H1 (cell line): ENCODE measurements at regions not wholly inside any gene's neighbourhood (a gene's known extent, or its start where the extent isn't known, plus 50 kb on each side); places are given as distances from the start of the nearest gene placed in this dataset.

Experiments used
- CTCF ChIA-PET: fragments of 300-600 bp; sonication (Branson Sonifier 250); formaldehyde crosslinking; loops from one replicate; lab custom pipeline; 2021; ENCODE audit not compliant: partially characterized antibody; lab: Charles Lee
- POLR2A ChIA-PET: fragments of 300-600 bp; sonication (Branson Sonifier 250); formaldehyde crosslinking; loops from one replicate; lab custom pipeline; 2021; ENCODE audit warnings: inconsistent platforms; ENCODE audit not compliant: partially characterized antibody; lab: Charles Lee
- DNase-seq, 2 experiments: peaks; one replicate each; pipeline versions ENCODE4 v3.0.0 to v3.0.0-alpha.2; 2010 to 2022; ENCODE audit warnings: low spot score in 2 of 2, low read depth in 1 of 2, mixed read lengths in 1 of 2
- FAIRE-seq: peaks from 2 replicates; lab custom pipeline; 2011; peaks lifted over from hg19 to GRCh38; lab: Jason Lieb, UNC
- H2AFZ ChIP-seq: 2 replicates; pipeline ENCODE4 v1.8.1; 2012; ENCODE audit warnings: low read length, inconsistent platforms
- H2AK5ac ChIP-seq: 2 replicates; pipeline ENCODE4 v1.6.1; 2013; ENCODE audit warnings: low read depth, low read length
- H2BK120ac ChIP-seq: replicated peaks from 2 replicates; pipeline ENCODE3; 2013; ENCODE audit warnings: low read depth, low read length, inconsistent platforms
- H2BK12ac ChIP-seq: 2 replicates; pipeline ENCODE4 v1.6.1; 2013; ENCODE audit warnings: low read depth, low read length
- H2BK15ac ChIP-seq: 2 replicates; pipeline ENCODE4 v1.6.1; 2013; ENCODE audit warnings: low read length
- H2BK20ac ChIP-seq: 2 replicates; pipeline ENCODE4 v1.6.1; 2013; ENCODE audit warnings: low read length
- H2BK5ac ChIP-seq: 2 replicates; pipeline ENCODE4 v1.6.1; 2013; ENCODE audit warnings: low read depth, low read length
- H3K14ac ChIP-seq: 2 replicates; pipeline ENCODE4 v1.6.1; 2013; ENCODE audit warnings: inconsistent platforms; ENCODE audit not compliant: insufficient read length
- H3K18ac ChIP-seq: 2 replicates; pipeline ENCODE4 v1.6.1; 2013; ENCODE audit warnings: low read length; ENCODE audit errors: extremely low read depth
- H3K23ac ChIP-seq: 2 replicates; pipeline ENCODE4 v1.6.1; 2013; ENCODE audit warnings: inconsistent platforms; ENCODE audit not compliant: insufficient read length
- H3K23me2 ChIP-seq: 2 replicates; pipeline ENCODE4 v1.6.1; 2013; ENCODE audit warnings: low read depth, low read length
- H3K27ac ChIP-seq: 2 replicates; pipeline ENCODE4 v1.6.1; 2011; ENCODE audit warnings: low read depth, low read length, inconsistent platforms
- H3K27me3 ChIP-seq, 4 experiments: replicated peaks in 1 of 4; 1 replicate in 1 of 4; 2 replicates in 3 of 4; pipeline versions ENCODE4 v1.6.1 to v1.8.1; 2011 to 2013; ENCODE audit warnings: low read length in 3 of 4, mild to moderate bottlenecking in 3 of 4, inconsistent platforms in 2 of 4, mixed read lengths in 2 of 4, moderate library complexity in 1 of 4; ENCODE audit not compliant: control insufficient read depth in 3 of 4, insufficient read depth in 3 of 4; ENCODE audit errors: extremely low read depth in 1 of 4
- H3K36me3 ChIP-seq, 4 experiments: 2 replicates each; pipeline versions ENCODE4 v1.6.1 to v1.8.1; 2011 to 2013; ENCODE audit warnings: mild to moderate bottlenecking in 4 of 4, low read length in 3 of 4, moderate library complexity in 2 of 4, control low read depth in 1 of 4, inconsistent platforms in 1 of 4; ENCODE audit not compliant: insufficient read depth in 4 of 4, control insufficient read depth in 2 of 4
- H3K4ac ChIP-seq: replicated peaks from 2 replicates; pipeline ENCODE3; 2013; ENCODE audit warnings: low read length, low read depth, mixed read lengths, inconsistent platforms; ENCODE audit not compliant: insufficient read length
- H3K4me1 ChIP-seq, 4 experiments: replicated peaks in 1 of 4; 1 replicate in 1 of 4; 2 replicates in 3 of 4; pipeline versions ENCODE4 v1.6.1 to v1.8.1; 2011 to 2013; ENCODE audit warnings: low read length in 3 of 4, inconsistent platforms in 2 of 4, mixed read lengths in 1 of 4; ENCODE audit not compliant: insufficient read depth in 4 of 4, control insufficient read depth in 3 of 4
- H3K4me2 ChIP-seq, 2 experiments: 2 replicates each; pipeline versions ENCODE4 v1.6.1 to v1.8.1; 2011 to 2013; ENCODE audit warnings: low read depth in 2 of 2, low read length in 2 of 2, control low read depth in 1 of 2, inconsistent platforms in 1 of 2, mild to moderate bottlenecking in 1 of 2; ENCODE audit not compliant: insufficient read depth in 1 of 2
- H3K4me3 ChIP-seq, 4 experiments: fragments of 200-600, 300-600 bp in 1 of 4; sonication (generic), shearing (Covaris generic), sonication (Bioruptor Twin) in 1 of 4; 2 replicates each; pipeline versions ENCODE4 v1.5.1 to v1.8.1; 2011 to 2016; ENCODE audit warnings: low read length in 4 of 4, low read depth in 3 of 4, control low read depth in 2 of 4, inconsistent platforms in 2 of 4, mild to moderate bottlenecking in 2 of 4, mixed read lengths in 1 of 4, moderate library complexity in 1 of 4; ENCODE audit not compliant: insufficient read depth in 2 of 4; ENCODE audit errors: extremely low read depth in 1 of 4
- H3K56ac ChIP-seq: replicated peaks from 2 replicates; pipeline ENCODE3; 2013; ENCODE audit warnings: low read depth, mild to moderate bottlenecking, mixed read lengths, low read length, inconsistent platforms; ENCODE audit not compliant: insufficient read length
- H3K79me1 ChIP-seq: 2 replicates; pipeline ENCODE4 v1.6.1; 2013; ENCODE audit warnings: low read depth, low read length, control low read depth
- H3K79me2 ChIP-seq, 2 experiments: 2 replicates each; pipeline versions ENCODE4 v1.6.1 to v1.8.1; 2012 to 2013; ENCODE audit warnings: low read length in 2 of 2, mild to moderate bottlenecking in 2 of 2, inconsistent platforms in 1 of 2; ENCODE audit not compliant: insufficient read depth in 2 of 2, control insufficient read depth in 1 of 2
- H3K9ac ChIP-seq, 4 experiments: replicated peaks in 1 of 4; 1 replicate in 1 of 4; 2 replicates in 3 of 4; pipeline versions ENCODE4 v1.6.1 to v1.8.1; 2011 to 2013; ENCODE audit warnings: low read depth in 3 of 4, low read length in 3 of 4, control low read depth in 2 of 4, mild to moderate bottlenecking in 2 of 4, moderate library complexity in 2 of 4, inconsistent platforms in 1 of 4; ENCODE audit errors: extremely low read depth in 1 of 4
- H3K9me3 ChIP-seq, 2 experiments: 2 replicates each; pipeline versions ENCODE4 v1.6.1 to v1.8.1; 2012 to 2013; ENCODE audit warnings: mild to moderate bottlenecking in 2 of 2, moderate library complexity in 2 of 2, control low read depth in 1 of 2, inconsistent platforms in 1 of 2, low read depth in 1 of 2, low read length in 1 of 2, mixed read lengths in 1 of 2; ENCODE audit not compliant: insufficient read depth in 2 of 2
- H4K20me1 ChIP-seq, 2 experiments: replicated peaks in 1 of 2; 2 replicates each; pipeline versions ENCODE3 to v1.8.1; 2011 to 2013; ENCODE audit warnings: inconsistent platforms in 2 of 2, low read length in 2 of 2, mild to moderate bottlenecking in 1 of 2; ENCODE audit not compliant: insufficient read depth in 2 of 2, control insufficient read depth in 1 of 2
- H4K5ac ChIP-seq: 2 replicates; pipeline ENCODE4 v1.6.1; 2013; ENCODE audit warnings: low read length, low read depth, mixed read lengths, inconsistent platforms; ENCODE audit not compliant: insufficient read length
- H4K8ac ChIP-seq: 2 replicates; pipeline ENCODE4 v1.8.0; 2013; ENCODE audit warnings: mild to moderate bottlenecking, moderate library complexity, low read length, inconsistent platforms; ENCODE audit not compliant: insufficient read depth; ENCODE audit errors: extremely low read depth
- H4K91ac ChIP-seq: replicated peaks from 2 replicates; pipeline ENCODE3; 2013; ENCODE audit warnings: low read length, mixed read lengths, inconsistent platforms; ENCODE audit not compliant: insufficient read length
- POU5F1 ChIP-seq: IDR thresholded peaks from 2 replicates; pipeline ENCODE4 v1.6.1; 2011; ENCODE audit warnings: low read depth, mild to moderate bottlenecking, low read length, moderate library complexity
- SIX5 ChIP-seq: IDR thresholded peaks from 2 replicates; pipeline ENCODE4 v1.6.1; 2011; ENCODE audit warnings: mild to moderate bottlenecking, low read depth, low read length
- TEAD4 ChIP-seq: IDR thresholded peaks from 2 replicates; pipeline ENCODE4 v1.6.1; 2012; ENCODE audit warnings: low read depth, low read length, inconsistent platforms, mixed read lengths
- ZNF274 ChIP-seq: IDR thresholded peaks from 2 replicates; pipeline ENCODE4 v1.7.0; 2012; ENCODE audit warnings: low read length, borderline replicate concordance; ENCODE audit errors: extremely low read depth
- WGBS, 2 experiments: shearing (Covaris generic) in 1 of 2; methylation state at CpG; one replicate each; pipeline versions ENCODE4 v1.1.6 to v1.1.7; 2013 to 2015; ENCODE audit warnings: low lambda C conversion rate in 2 of 2, mixed read lengths in 2 of 2, inconsistent platforms in 1 of 2, low coverage in 1 of 2, missing lambda C conversion rate in 1 of 2; ENCODE audit not compliant: insufficient replicate concordance in 2 of 2, insufficient coverage in 1 of 2, insufficient read length in 1 of 2; ENCODE audit errors: extremely low coverage in 1 of 2, missing lambda C conversion rate in 1 of 2; 5-methylcytosine and 5-hydroxymethylcytosine counted together
- TF ChIP-seq, protein P1 (sequence below): IDR thresholded peaks from 2 replicates; pipeline ENCODE4 v1.6.1; 2012; ENCODE audit warnings: inconsistent platforms

DNA sequence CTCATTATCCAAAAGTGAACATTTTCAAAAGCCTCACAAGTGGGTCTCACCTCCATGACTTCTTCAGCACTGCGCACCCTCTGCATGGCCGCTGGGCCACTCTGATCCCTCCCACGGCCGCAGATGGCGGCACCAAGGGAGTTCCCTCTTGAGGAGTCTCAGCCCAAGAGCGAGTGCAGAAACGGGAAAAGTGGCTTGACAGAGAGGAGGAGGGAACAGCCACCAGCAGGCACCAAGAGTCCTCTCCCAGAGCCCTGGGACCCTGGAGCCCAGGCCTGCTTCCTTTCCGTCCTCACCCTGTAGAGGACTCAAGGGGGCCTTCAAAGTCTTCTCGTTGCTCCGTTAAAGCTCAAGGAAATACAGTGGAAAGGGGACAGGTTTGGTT is 230.2 kb upstream of the DIO3 start:
- Histone ChIP-seq H3K4me3 (no peak overlapping the region), H3K4ac (no peak overlapping the region), H2BK120ac (no peak overlapping the region), H4K20me1 (no peaks in the 10 kb centered on the region), H3K27me3 (no peaks in the 10 kb centered on the region), H3K4me1 (no peaks in the 10 kb centered on the region), H3K56ac (no peak overlapping the region), H4K8ac (no peak overlapping the region), H3K36me3 (no peaks in the 10 kb centered on the region), H3K79me2 (no peaks in the 10 kb centered on the region), H4K5ac (no peak overlapping the region), H3K23ac (no peak overlapping the region), H3K9me3 (no peaks in the 10 kb centered on the region), H3K23me2 (no peaks in the 10 kb centered on the region; the same call in 1 of the 2 replicates), H2BK15ac (no peak overlapping the region), H3K27ac (no peak overlapping the region), H3K18ac (no peak overlapping the region), H3K4me2 (no peak overlapping the region), H2BK12ac (no peak overlapping the region), H2BK20ac (no peak overlapping the region), H3K79me1 (no peaks in the 10 kb centered on the region), H2AK5ac (no peak overlapping the region), H4K91ac (no peak overlapping the region), H3K9ac (no peak overlapping the region), H2AFZ (no peak overlapping the region), H2BK5ac (no peak overlapping the region), H3K14ac (no peak overlapping the region)
- FAIRE-seq (no peak), DNase-seq (no peak)
- ChIA-PET CTCF (interaction anchor here (0.9 to 1.4 kb wide), 4 partner anchors 10 to 428 kb away, joined by 3 to 5 read pairs (median 4); no protein-coding TSS in a partner anchor), POLR2A (no interaction called here)
- 79% methylated on average over 10 of the region's 10 CpGs; no CpG with 5 or more reads in 1 of the 2 experiments for WGBS, 2 experiments
- TF ChIP-seq POU5F1 (no peak), TEAD4 (no peak), SIX5 (no peak), ZNF274 (no peak)
- TF ChIP-seq, protein P1, sequence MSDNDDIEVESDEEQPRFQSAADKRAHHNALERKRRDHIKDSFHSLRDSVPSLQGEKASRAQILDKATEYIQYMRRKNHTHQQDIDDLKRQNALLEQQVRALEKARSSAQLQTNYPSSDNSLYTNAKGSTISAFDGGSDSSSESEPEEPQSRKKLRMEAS = no peak
